H7 (cell line): ENCODE measurements at regions not wholly inside any gene's neighbourhood (a gene's known extent, or its start where the extent isn't known, plus 50 kb on each side); places are given as distances from the start of the nearest gene placed in this dataset.
"Not testable (repeated sequence)": the region's sequence is repeated elsewhere in the genome, so short reads cannot be mapped to it uniquely, and the experiment has no call there.

Source experiments
- DNase-seq: peaks from one replicate; pipeline ENCODE4 v3.0.0; 2012
- H3K27me3 ChIP-seq: 2 replicates; pipeline ENCODE4 v1.6.0; 2011; ENCODE audit warnings: mild to moderate bottlenecking, low read length; ENCODE audit not compliant: control insufficient read depth, insufficient read depth
- H3K36me3 ChIP-seq: replicated peaks from 2 replicates; pipeline ENCODE4 v1.5.1; 2011; ENCODE audit warnings: low read length; ENCODE audit not compliant: control insufficient read depth, insufficient read depth
- H3K4me3 ChIP-seq: 2 replicates; pipeline ENCODE4 v1.5.1; 2011; ENCODE audit warnings: low read depth, mild to moderate bottlenecking, control low read depth, low read length, moderate library complexity; ENCODE audit not compliant: insufficient read depth

GRCh38 chr4:23023121-23023520 is 330.4 kb downstream of the GBA3 start:
- DNase-seq: no peak
- Histone ChIP-seq H3K4me3 (no peak overlapping the region), H3K36me3 (no peaks in the 10 kb centered on the region), H3K27me3 (no peaks in the 10 kb centered on the region)

GRCh38 chr4:23022032-23022431 is 329.3 kb downstream of the GBA3 start:
- no peak for DNase-seq
- Histone ChIP-seq H3K36me3 (no peaks in the 10 kb centered on the region), H3K27me3 (no peaks in the 10 kb centered on the region), H3K4me3 (no peak overlapping the region)

- no peaks in the 10 kb centered on the region for H3K27me3 ChIP-seq
- no peaks in the 10 kb centered on the region for H3K36me3 ChIP-seq
- no peak for DNase-seq
- H3K4me3 ChIP-seq: no peak overlapping the region
Measured at GRCh38 chr4:23021040-23021439, 328.3 kb downstream of the GBA3 start.

GRCh38 chr4:23020399-23020798 is 327.7 kb downstream of the GBA3 start:
- DNase-seq, H3K27me3 ChIP-seq, H3K36me3 ChIP-seq, H3K4me3 ChIP-seq: not testable (repeated sequence)

- H3K36me3 ChIP-seq: no peaks in the 10 kb centered on the region
- H3K27me3 ChIP-seq: no peaks in the 10 kb centered on the region
- DNase-seq: no peak
- H3K4me3 ChIP-seq: no peak overlapping the region
Measured at GRCh38 chr4:23016981-23017380, 324.2 kb downstream of the GBA3 start.

GRCh38 chr4:23015821-23016220 is 323.1 kb downstream of the GBA3 start:
- no peak for DNase-seq
- H3K4me3 ChIP-seq: no peak overlapping the region
- H3K27me3 ChIP-seq: no peaks in the 10 kb centered on the region
- H3K36me3 ChIP-seq: no peaks in the 10 kb centered on the region

GRCh38 chr4:23009093-23009492 is 316.4 kb downstream of the GBA3 start:
- no peak for DNase-seq
- Histone ChIP-seq H3K27me3 (no peaks in the 10 kb centered on the region), H3K36me3 (no peaks in the 10 kb centered on the region), H3K4me3 (no peak overlapping the region)

GRCh38 chr4:23006756-23007155 is 314.0 kb downstream of the GBA3 start:
- H3K36me3 ChIP-seq: no peaks in the 10 kb centered on the region
- no peak for DNase-seq
- H3K4me3 ChIP-seq: no peak overlapping the region
- H3K27me3 ChIP-seq: no peaks in the 10 kb centered on the region

- no peak for DNase-seq
- Histone ChIP-seq H3K27me3 (no peaks in the 10 kb centered on the region), H3K4me3 (no peak overlapping the region), H3K36me3 (no peaks in the 10 kb centered on the region)
Measured at GRCh38 chr4:23005691-23006090, 313.0 kb downstream of the GBA3 start.

GRCh38 chr4:23001478-23001877 is 308.7 kb downstream of the GBA3 start:
- Histone ChIP-seq H3K36me3 (no peaks in the 10 kb centered on the region), H3K27me3 (no peaks in the 10 kb centered on the region), H3K4me3 (no peak overlapping the region)
- DNase-seq: no peak

- DNase-seq: no peak
- no peak overlapping the region for H3K4me3 ChIP-seq
Measured at GRCh38 chr4:22999419-22999818, 306.7 kb downstream of the GBA3 start.

GRCh38 chr4:22997358-22998224 is 304.9 kb downstream of the GBA3 start:
- H3K27me3 ChIP-seq: no peaks in the 10 kb centered on the region

More at GRCh38 chr4:22999419-22999818, 306.7 kb downstream of the GBA3 start:
- no peaks in the 10 kb centered on the region for H3K36me3 ChIP-seq
- H3K27me3 ChIP-seq: no peaks in the 10 kb centered on the region

GRCh38 chr4:22991576-22991975 is 298.8 kb downstream of the GBA3 start:
- no peak overlapping the region for H3K4me3 ChIP-seq
- no peak for DNase-seq
- no peaks in the 10 kb centered on the region for H3K36me3 ChIP-seq
- no peaks in the 10 kb centered on the region for H3K27me3 ChIP-seq

More at GRCh38 chr4:22997358-22998224, 304.9 kb downstream of the GBA3 start:
- H3K36me3 ChIP-seq: no peaks in the 10 kb centered on the region
- no peak overlapping the region for H3K4me3 ChIP-seq
- no peak for DNase-seq

- H3K27me3 ChIP-seq: no peaks in the 10 kb centered on the region
- DNase-seq: no peak
- H3K4me3 ChIP-seq: no peak overlapping the region
Measured at GRCh38 chr4:22988526-22988925, 295.8 kb downstream of the GBA3 start.

GRCh38 chr4:22987870-22988269 is 295.1 kb downstream of the GBA3 start:
- no peak overlapping the region for H3K4me3 ChIP-seq
- DNase-seq: no peak
- no peaks in the 10 kb centered on the region for H3K27me3 ChIP-seq
- no peaks in the 10 kb centered on the region for H3K36me3 ChIP-seq

More at GRCh38 chr4:22988526-22988925, 295.8 kb downstream of the GBA3 start:
- H3K36me3 ChIP-seq: no peaks in the 10 kb centered on the region
